ENCODE measurements at regions not wholly inside any gene's neighbourhood (a gene's known extent, or its start where the extent isn't known, plus 50 kb on each side); places are given as distances from the start of the nearest gene placed in this dataset.

GRCh38 chr2:62347563-62348270 is 151.8 kb downstream of the B3GNT2 start:
- Histone ChIP-seq H3K27ac (ENCODE audit: insufficient read depth, low read length) (no peak overlapping the region), H3K36me3 (ENCODE audit: control insufficient read depth, insufficient read depth, low read length) (no peaks in the 10 kb centered on the region), H3K9me3 (ENCODE audit: control insufficient read depth, insufficient read depth, low read depth, low read length) (no peaks in the 10 kb centered on the region), H3K4me3 (replicated peaks in 1 of 4; ENCODE audit: control extremely low read depth in 1 of 4, insufficient read depth in 1 of 4, low read depth in 3 of 4, low read length in 4 of 4) (no peak overlapping the region), H4K20me1 (ENCODE audit: control insufficient read depth, extremely low read depth, insufficient read depth, low read length) (no peaks in the 10 kb centered on the region), H3K79me2 (ENCODE audit: control insufficient read depth, insufficient read depth, low read length) (no peaks in the 10 kb centered on the region), H3K4me2 (ENCODE audit: extremely low read depth, insufficient read depth, low read length) (no peak overlapping the region), H3K9ac (ENCODE audit: insufficient read depth, low read length) (no peak overlapping the region), H3K27me3 (ENCODE audit: control insufficient read depth, insufficient read depth, low read length) (no peaks in the 10 kb centered on the region), H2AFZ (ENCODE audit: low read length) (no peak overlapping the region), H3K4me1 (ENCODE audit: control insufficient read depth, extremely low read depth, insufficient read depth, low read length) (no peaks in the 10 kb centered on the region)
- no peak for DNase-seq (ENCODE audit: low read depth in 2 of 2)
- no peak for TF ChIP-seq EZH2 (IDR thresholded peaks at IDR 0.05; ENCODE audit: low read length, missing control alignments)
- no peak for TF ChIP-seq CTCF (conservative IDR thresholded peaks at IDR 0.05 in 1 of 2, IDR thresholded peaks at IDR 0.05 in 1 of 2; ENCODE audit: low read depth in 1 of 2, low read length in 2 of 2)

DNA sequence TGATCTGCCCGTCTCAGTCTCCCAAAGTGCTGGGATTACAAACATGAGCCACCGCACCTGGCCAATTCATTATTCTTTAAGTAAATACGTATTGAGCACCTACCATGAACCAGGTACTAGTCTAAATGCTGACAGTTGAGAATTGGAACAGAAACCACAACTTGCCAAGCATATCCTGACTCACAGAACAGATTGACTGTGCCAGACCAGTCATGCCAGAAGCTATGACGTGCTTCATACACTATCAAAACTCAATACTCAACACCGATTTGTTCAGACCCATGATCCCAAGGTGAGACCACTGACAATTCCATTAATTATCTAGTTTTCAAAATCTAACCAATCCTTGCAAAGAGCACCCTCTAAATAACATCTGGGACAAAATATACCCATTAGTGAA is 148.6 kb downstream of the B3GNT2 start:
- no peak overlapping the region for H3K9ac ChIP-seq (ENCODE audit: insufficient read depth, low read length)
- TF ChIP-seq EZH2 (IDR thresholded peaks at IDR 0.05; ENCODE audit: low read length, missing control alignments) (no peak), CTCF (conservative IDR thresholded peaks at IDR 0.05 in 1 of 2, IDR thresholded peaks at IDR 0.05 in 1 of 2; ENCODE audit: low read depth in 1 of 2, low read length in 2 of 2) (no peak)
- peak in 1 of 2 donors; percentile 14 for DNase-seq (ENCODE audit: low read depth in 2 of 2)

DNA sequence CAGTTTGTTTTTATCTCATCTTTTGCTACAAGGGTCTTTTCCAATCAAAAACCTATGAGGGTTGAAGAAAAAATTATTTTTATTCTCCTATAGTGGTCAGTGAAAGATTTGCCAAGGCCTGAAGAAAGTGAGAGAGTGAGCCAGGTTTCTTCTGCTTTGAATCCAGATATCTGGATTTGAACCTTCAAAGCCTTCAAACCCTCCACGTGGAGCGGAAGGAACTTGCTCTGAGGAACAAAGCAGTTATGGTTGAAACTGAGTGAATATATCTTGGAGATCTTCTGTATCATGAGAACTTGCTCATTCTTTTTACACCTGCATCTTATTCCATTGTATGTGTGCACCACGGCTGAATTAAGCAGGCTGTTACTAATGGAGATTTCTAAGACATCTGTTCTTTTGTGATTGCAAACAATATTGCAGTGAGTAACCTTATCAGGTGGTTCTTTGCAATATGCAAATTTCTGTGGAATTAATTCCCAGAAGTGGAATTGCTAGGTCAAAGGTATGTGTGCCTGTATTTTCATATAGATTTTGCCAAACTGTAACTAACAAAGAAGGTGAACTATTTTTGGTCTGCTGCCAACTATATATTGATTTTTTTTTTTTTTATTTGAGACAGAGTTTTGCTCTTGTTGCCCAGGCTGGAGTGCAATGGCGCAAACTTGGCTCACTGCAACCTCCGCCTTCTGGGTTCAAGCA is 147.9 kb downstream of the B3GNT2 start:
- Histone ChIP-seq H3K4me3 (replicated peaks in 1 of 4; ENCODE audit: control extremely low read depth in 1 of 4, insufficient read depth in 1 of 4, low read depth in 3 of 4, low read length in 4 of 4) (no peak overlapping the region), H2AFZ (ENCODE audit: low read length) (no peak overlapping the region), H3K36me3 (ENCODE audit: control insufficient read depth, insufficient read depth, low read length) (no peaks in the 10 kb centered on the region), H3K27me3 (ENCODE audit: control insufficient read depth, insufficient read depth, low read length) (no peaks in the 10 kb centered on the region), H3K9me3 (ENCODE audit: control insufficient read depth, insufficient read depth, low read depth, low read length) (no peaks in the 10 kb centered on the region), H3K4me2 (ENCODE audit: extremely low read depth, insufficient read depth, low read length) (no peak overlapping the region), H3K4me1 (ENCODE audit: control insufficient read depth, extremely low read depth, insufficient read depth, low read length) (no peaks in the 10 kb centered on the region), H3K79me2 (ENCODE audit: control insufficient read depth, insufficient read depth, low read length) (no peaks in the 10 kb centered on the region), H3K27ac (ENCODE audit: insufficient read depth, low read length) (no peak overlapping the region), H3K9ac (ENCODE audit: insufficient read depth, low read length) (no peak overlapping the region), H4K20me1 (ENCODE audit: control insufficient read depth, extremely low read depth, insufficient read depth, low read length) (no peaks in the 10 kb centered on the region)
- DNase-seq (ENCODE audit: low read depth in 2 of 2): no peak
- no peak for TF ChIP-seq EZH2 (IDR thresholded peaks at IDR 0.05; ENCODE audit: low read length, missing control alignments)
- no peak for TF ChIP-seq CTCF (conservative IDR thresholded peaks at IDR 0.05 in 1 of 2, IDR thresholded peaks at IDR 0.05 in 1 of 2; ENCODE audit: low read depth in 1 of 2, low read length in 2 of 2)

More for the DNA sequence above, 148.6 kb downstream of the B3GNT2 start:
- H3K4me3 ChIP-seq (replicated peaks in 1 of 4; ENCODE audit: control extremely low read depth in 1 of 4, insufficient read depth in 1 of 4, low read depth in 3 of 4, low read length in 4 of 4): no peak overlapping the region
- H3K9me3 ChIP-seq (ENCODE audit: control insufficient read depth, insufficient read depth, low read depth, low read length): no peaks in the 10 kb centered on the region
- no peak overlapping the region for H3K27ac ChIP-seq (ENCODE audit: insufficient read depth, low read length)
- H3K36me3 ChIP-seq (ENCODE audit: control insufficient read depth, insufficient read depth, low read length): no peaks in the 10 kb centered on the region
- H2AFZ ChIP-seq (ENCODE audit: low read length): no peak overlapping the region
- no peaks in the 10 kb centered on the region for H3K27me3 ChIP-seq (ENCODE audit: control insufficient read depth, insufficient read depth, low read length)
- H3K79me2 ChIP-seq (ENCODE audit: control insufficient read depth, insufficient read depth, low read length): no peaks in the 10 kb centered on the region
- no peak overlapping the region for H3K4me2 ChIP-seq (ENCODE audit: extremely low read depth, insufficient read depth, low read length)
- no peaks in the 10 kb centered on the region for H4K20me1 ChIP-seq (ENCODE audit: control insufficient read depth, extremely low read depth, insufficient read depth, low read length)
- no peaks in the 10 kb centered on the region for H3K4me1 ChIP-seq (ENCODE audit: control insufficient read depth, extremely low read depth, insufficient read depth, low read length)

Measured in fibroblast of lung (primary cell).